ENCODE measurements at regions not wholly inside any gene's neighbourhood (a gene's known extent, or its start where the extent isn't known, plus 50 kb on each side); places are given as distances from the start of the nearest gene placed in this dataset.

DNA sequence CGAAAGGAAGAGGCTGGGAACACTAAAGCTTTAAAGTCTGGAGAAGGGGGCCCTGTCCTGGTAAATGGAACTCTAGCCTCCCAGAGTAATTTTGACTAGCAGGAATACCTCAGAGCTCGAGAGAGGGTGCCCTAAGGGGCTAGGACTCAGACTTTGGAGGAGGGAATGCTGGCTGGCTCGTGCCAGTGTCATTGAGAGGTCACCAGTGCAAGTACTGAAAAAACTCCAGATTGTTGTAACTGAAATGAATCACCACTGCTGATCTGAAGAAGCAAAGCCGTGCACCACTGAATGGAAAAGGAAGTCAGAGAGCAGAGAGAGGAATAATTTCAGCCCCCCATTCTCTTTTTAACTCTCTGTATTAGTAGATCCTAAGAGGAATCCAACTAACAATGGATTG is 690.2 kb downstream of the FAT4 start:
- WGBS (ENCODE audit: insufficient coverage, insufficient replicate concordance, low lambda C conversion rate, missing lambda C conversion rate): 12% methylated on average over 4 of the region's 4 CpGs
- Histone ChIP-seq H4K20me1 (ENCODE audit: control insufficient read depth, insufficient read depth) (no peaks in the 10 kb centered on the region), H3K4me1 (ENCODE audit: control insufficient read depth, insufficient read depth, low read length) (no peaks in the 10 kb centered on the region), H3K4me2 (ENCODE audit: control insufficient read depth, insufficient read depth) (no peak overlapping the region), H3K27me3 (replicated peaks in 1 of 2; ENCODE audit: control insufficient read depth in 2 of 2, insufficient read depth in 2 of 2, low read length in 1 of 2) (no peaks in the 10 kb centered on the region), H3K36me3 (ENCODE audit: control insufficient read depth in 2 of 2, insufficient read depth in 2 of 2, low read length in 1 of 2) (no peaks in the 10 kb centered on the region), H3K4me3 (no peak overlapping the region), H2AFZ (ENCODE audit: control insufficient read depth, low read depth, low read length) (no peak overlapping the region), H3K79me2 (ENCODE audit: control insufficient read depth, insufficient read depth, low read length) (no peaks in the 10 kb centered on the region), H3K27ac (ENCODE audit: control insufficient read depth, insufficient read depth) (no peak overlapping the region), H3K9me3 (replicated peaks; ENCODE audit: control insufficient read depth, insufficient read depth, low read length) (no peaks in the 10 kb centered on the region), H3K9ac (ENCODE audit: control insufficient read depth, insufficient read depth, low read length) (no peak overlapping the region)
- intact Hi-C loops (cut with micrococcal nuclease; ENCODE audit: unreplicated experiment): no loop called here
- SMC1A ChIA-PET (ENCODE audit: uncharacterized antibody, unreplicated experiment): no interaction called here
- no peak for ATAC-seq
- no TSS peak for BruUV-seq (replicated peaks)
- no peak for DNase-seq (ENCODE audit: low read depth, low spot score)
- CTCF ChIA-PET: no interaction called here
- in situ Hi-C loops (cut with MboI): no loop called here
- RAD21 ChIA-PET (ENCODE audit: unreplicated experiment): no interaction called here
- POLR2A ChIA-PET: no interaction called here
- no peak for FAIRE-seq
- TF ChIP-seq, protein P1, sequence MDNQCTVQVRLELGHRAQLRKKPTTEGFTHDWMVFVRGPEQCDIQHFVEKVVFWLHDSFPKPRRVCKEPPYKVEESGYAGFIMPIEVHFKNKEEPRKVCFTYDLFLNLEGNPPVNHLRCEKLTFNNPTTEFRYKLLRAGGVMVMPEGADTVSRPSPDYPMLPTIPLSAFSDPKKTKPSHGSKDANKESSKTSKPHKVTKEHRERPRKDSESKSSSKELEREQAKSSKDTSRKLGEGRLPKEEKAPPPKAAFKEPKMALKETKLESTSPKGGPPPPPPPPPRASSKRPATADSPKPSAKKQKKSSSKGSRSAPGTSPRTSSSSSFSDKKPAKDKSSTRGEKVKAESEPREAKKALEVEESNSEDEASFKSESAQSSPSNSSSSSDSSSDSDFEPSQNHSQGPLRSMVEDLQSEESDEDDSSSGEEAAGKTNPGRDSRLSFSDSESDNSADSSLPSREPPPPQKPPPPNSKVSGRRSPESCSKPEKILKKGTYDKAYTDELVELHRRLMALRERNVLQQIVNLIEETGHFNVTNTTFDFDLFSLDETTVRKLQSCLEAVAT (IDR thresholded peaks at IDR 0.05): no peak
- TF ChIP-seq CEBPB (IDR thresholded peaks at IDR 0.05; ENCODE audit: borderline replicate concordance in 1 of 2, low read depth in 2 of 2, low read length in 2 of 2) (no peak), ZNF274 (IDR thresholded peaks at IDR 0.05; ENCODE audit: insufficient read depth, insufficient read length) (no peak), RELA (IDR thresholded peaks at IDR 0.05; ENCODE audit: borderline replicate concordance, partially characterized antibody) (no peak), TAF1 (IDR thresholded peaks at IDR 0.05; ENCODE audit: borderline replicate concordance, low read depth, low read length) (no peak), ZSCAN29 (IDR thresholded peaks at IDR 0.05) (no peak), RBBP5 (conservative IDR thresholded peaks at IDR 0.05) (no peak), NRF1 (conservative IDR thresholded peaks at IDR 0.05; ENCODE audit: low read depth, low read length) (no peak), PML (IDR thresholded peaks at IDR 0.05; ENCODE audit: low read length) (no peak), NFYB (IDR thresholded peaks at IDR 0.05; ENCODE audit: insufficient read depth, low read depth, low read length) (no peak), RAD51 (IDR thresholded peaks at IDR 0.05) (no peak)
- TF ChIP-seq, protein P2, sequence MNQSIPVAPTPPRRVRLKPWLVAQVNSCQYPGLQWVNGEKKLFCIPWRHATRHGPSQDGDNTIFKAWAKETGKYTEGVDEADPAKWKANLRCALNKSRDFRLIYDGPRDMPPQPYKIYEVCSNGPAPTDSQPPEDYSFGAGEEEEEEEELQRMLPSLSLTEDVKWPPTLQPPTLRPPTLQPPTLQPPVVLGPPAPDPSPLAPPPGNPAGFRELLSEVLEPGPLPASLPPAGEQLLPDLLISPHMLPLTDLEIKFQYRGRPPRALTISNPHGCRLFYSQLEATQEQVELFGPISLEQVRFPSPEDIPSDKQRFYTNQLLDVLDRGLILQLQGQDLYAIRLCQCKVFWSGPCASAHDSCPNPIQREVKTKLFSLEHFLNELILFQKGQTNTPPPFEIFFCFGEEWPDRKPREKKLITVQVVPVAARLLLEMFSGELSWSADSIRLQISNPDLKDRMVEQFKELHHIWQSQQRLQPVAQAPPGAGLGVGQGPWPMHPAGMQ (IDR thresholded peaks at IDR 0.05; ENCODE audit: borderline replicate concordance): no peak
- TF ChIP-seq, protein P3, sequence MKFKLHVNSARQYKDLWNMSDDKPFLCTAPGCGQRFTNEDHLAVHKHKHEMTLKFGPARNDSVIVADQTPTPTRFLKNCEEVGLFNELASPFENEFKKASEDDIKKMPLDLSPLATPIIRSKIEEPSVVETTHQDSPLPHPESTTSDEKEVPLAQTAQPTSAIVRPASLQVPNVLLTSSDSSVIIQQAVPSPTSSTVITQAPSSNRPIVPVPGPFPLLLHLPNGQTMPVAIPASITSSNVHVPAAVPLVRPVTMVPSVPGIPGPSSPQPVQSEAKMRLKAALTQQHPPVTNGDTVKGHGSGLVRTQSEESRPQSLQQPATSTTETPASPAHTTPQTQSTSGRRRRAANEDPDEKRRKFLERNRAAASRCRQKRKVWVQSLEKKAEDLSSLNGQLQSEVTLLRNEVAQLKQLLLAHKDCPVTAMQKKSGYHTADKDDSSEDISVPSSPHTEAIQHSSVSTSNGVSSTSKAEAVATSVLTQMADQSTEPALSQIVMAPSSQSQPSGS (IDR thresholded peaks at IDR 0.05; ENCODE audit: low read length): no peak
- TF ChIP-seq, protein P4, sequence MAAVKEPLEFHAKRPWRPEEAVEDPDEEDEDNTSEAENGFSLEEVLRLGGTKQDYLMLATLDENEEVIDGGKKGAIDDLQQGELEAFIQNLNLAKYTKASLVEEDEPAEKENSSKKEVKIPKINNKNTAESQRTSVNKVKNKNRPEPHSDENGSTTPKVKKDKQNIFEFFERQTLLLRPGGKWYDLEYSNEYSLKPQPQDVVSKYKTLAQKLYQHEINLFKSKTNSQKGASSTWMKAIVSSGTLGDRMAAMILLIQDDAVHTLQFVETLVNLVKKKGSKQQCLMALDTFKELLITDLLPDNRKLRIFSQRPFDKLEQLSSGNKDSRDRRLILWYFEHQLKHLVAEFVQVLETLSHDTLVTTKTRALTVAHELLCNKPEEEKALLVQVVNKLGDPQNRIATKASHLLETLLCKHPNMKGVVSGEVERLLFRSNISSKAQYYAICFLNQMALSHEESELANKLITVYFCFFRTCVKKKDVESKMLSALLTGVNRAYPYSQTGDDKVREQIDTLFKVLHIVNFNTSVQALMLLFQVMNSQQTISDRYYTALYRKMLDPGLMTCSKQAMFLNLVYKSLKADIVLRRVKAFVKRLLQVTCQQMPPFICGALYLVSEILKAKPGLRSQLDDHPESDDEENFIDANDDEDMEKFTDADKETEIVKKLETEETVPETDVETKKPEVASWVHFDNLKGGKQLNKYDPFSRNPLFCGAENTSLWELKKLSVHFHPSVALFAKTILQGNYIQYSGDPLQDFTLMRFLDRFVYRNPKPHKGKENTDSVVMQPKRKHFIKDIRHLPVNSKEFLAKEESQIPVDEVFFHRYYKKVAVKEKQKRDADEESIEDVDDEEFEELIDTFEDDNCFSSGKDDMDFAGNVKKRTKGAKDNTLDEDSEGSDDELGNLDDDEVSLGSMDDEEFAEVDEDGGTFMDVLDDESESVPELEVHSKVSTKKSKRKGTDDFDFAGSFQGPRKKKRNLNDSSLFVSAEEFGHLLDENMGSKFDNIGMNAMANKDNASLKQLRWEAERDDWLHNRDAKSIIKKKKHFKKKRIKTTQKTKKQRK (IDR thresholded peaks at IDR 0.05; ENCODE audit: low read depth, low read length): no peak
- TF ChIP-seq, protein P5, sequence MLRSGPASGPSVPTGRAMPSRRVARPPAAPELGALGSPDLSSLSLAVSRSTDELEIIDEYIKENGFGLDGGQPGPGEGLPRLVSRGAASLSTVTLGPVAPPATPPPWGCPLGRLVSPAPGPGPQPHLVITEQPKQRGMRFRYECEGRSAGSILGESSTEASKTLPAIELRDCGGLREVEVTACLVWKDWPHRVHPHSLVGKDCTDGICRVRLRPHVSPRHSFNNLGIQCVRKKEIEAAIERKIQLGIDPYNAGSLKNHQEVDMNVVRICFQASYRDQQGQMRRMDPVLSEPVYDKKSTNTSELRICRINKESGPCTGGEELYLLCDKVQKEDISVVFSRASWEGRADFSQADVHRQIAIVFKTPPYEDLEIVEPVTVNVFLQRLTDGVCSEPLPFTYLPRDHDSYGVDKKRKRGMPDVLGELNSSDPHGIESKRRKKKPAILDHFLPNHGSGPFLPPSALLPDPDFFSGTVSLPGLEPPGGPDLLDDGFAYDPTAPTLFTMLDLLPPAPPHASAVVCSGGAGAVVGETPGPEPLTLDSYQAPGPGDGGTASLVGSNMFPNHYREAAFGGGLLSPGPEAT (IDR thresholded peaks at IDR 0.05; ENCODE audit: low read depth): no peak
- TF ChIP-seq, protein P6, sequence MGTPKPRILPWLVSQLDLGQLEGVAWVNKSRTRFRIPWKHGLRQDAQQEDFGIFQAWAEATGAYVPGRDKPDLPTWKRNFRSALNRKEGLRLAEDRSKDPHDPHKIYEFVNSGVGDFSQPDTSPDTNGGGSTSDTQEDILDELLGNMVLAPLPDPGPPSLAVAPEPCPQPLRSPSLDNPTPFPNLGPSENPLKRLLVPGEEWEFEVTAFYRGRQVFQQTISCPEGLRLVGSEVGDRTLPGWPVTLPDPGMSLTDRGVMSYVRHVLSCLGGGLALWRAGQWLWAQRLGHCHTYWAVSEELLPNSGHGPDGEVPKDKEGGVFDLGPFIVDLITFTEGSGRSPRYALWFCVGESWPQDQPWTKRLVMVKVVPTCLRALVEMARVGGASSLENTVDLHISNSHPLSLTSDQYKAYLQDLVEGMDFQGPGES (IDR thresholded peaks at IDR 0.05): no peak
